Jurkat, Clone E6-1 (cell line): ENCODE measurements at regions not wholly inside any gene's neighbourhood (a gene's known extent, or its start where the extent isn't known, plus 50 kb on each side); places are given as distances from the start of the nearest gene placed in this dataset.

Experiments used
- DNase-seq: peaks from one replicate; pipeline ENCODE4 v3.0.0-alpha.2; 2011; ENCODE audit warnings: low read depth, low spot score
- H3K4me3 ChIP-seq: 2 replicates; pipeline ENCODE4 v1.5.1; 2011; ENCODE audit warnings: mild to moderate bottlenecking, low read length, control low read depth, moderate library complexity

DNA sequence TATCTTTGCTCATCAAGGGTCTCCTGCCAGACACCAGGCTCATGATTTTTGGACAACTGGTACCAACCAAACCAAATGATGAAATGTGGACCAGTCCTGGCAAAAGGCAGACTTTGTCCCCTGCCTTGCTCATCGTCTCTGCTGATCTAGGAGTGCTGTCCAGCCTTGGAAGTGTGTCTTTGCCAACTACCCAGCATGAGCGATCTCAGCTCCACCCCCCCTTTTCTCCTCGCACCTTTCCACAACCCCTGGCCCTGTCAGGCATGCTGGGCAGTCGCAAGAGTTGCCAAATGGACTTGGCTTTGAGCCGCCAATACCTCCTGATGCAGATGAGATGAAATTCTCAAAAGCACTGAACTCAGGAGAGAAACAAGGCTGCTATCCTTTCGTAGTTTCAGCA lies 174.3 kb downstream of the KCNA5 start:
- no peak overlapping the region for H3K4me3 ChIP-seq
- no peak for DNase-seq

DNA sequence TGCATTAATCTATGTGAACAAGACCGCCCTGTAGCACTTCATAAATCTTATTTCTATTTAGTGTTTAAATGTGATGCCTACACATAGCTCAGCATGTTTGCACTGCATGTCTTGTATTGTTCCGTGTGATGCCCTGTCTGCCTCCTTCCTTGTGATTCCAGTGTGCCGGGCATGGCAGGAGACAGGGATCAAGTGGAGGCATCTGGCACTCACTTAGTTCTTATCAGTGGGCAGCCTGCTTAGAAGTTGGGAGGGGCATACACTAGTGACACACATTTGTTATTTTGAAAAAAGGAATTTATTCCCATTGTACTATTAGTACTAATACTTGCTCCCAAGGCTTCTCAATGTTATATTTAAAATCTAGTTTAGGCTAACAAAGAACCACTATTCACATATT lies 176.4 kb downstream of the KCNA5 start:
- DNase-seq, result no peak
- no peak overlapping the region for H3K4me3 ChIP-seq

GRCh38 chr12:5220835-5221234 lies 177.2 kb downstream of the KCNA5 start:
- DNase-seq, result peak; percentile 97
- no peak overlapping the region; the same call in 1 of the 2 replicates for H3K4me3 ChIP-seq

GRCh38 chr12:5222011-5222461 lies 178.4 kb downstream of the KCNA5 start:
- DNase-seq, result no peak

DNA sequence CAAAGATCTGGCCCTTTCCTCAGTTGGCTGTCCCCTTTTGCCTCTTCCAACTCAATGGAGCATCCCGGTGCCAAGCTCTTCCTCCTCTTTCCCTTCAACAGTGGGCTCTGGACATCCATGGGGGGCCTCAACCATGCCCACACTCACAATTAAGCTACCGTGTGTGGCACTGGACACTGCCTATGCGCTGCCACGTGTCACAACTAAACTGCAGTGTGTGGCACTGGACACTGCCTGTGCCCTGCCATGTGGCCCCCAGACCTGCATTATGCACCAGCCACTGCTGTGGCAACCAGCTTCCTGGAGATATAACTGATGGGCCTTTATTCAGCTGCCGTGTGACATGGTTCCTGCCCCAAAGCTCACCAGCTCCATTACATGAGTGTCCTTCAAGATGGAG lies 179.1 kb downstream of the KCNA5 start:
- DNase-seq, result no peak
- no peak overlapping the region for H3K4me3 ChIP-seq

More at GRCh38 chr12:5222011-5222461, 178.4 kb downstream of the KCNA5 start:
- H3K4me3 ChIP-seq, result no peak overlapping the region

DNA sequence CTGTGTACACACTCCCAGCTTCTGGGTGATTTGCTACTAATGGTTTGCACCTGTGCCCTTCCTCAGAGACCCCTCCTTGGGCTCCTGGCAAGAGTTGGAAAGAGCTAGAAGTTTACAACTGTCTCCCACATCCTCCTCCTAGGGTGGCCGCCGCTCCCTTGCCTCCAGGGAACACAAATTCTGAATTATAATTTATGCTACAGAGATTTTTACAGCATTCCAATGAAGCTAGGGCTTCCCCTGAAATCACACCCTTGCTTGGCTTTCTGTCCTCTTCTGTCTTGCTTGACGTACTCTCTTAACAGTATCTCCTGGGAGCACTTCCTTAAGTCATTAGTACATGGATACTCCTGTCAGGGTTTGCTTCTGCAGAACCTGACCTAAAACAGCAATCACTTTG lies 180.2 kb downstream of the KCNA5 start:
- DNase-seq, result no peak
- H3K4me3 ChIP-seq, result no peak overlapping the region

DNA sequence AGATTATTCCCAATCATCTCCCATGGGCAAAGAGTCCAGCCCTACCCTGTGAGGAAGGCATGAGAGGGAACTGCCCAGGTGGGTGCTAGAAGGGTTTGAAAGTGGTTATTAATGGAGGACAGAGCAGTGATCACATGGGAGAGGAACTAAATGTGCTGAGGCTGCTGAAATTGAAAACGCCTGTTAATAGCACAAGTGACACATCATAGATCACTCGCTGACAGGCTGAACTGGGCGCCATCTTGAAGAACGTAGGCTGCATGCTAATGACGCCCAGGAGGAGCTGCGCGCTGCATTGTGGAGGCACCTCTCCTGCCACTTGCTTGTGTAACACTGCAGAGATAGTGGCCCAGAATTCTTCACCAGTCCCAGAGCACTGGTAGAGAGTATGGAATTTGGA lies 182.9 kb downstream of the KCNA5 start:
- no peak overlapping the region for H3K4me3 ChIP-seq
- no peak for DNase-seq

GRCh38 chr12:5227708-5228373 lies 184.2 kb downstream of the KCNA5 start:
- no peak overlapping the region for H3K4me3 ChIP-seq
- DNase-seq, result no peak

- no peak overlapping the region for H3K4me3 ChIP-seq
- DNase-seq, result no peak
Measured at GRCh38 chr12:5230156-5230555, 186.5 kb downstream of the KCNA5 start.

DNA sequence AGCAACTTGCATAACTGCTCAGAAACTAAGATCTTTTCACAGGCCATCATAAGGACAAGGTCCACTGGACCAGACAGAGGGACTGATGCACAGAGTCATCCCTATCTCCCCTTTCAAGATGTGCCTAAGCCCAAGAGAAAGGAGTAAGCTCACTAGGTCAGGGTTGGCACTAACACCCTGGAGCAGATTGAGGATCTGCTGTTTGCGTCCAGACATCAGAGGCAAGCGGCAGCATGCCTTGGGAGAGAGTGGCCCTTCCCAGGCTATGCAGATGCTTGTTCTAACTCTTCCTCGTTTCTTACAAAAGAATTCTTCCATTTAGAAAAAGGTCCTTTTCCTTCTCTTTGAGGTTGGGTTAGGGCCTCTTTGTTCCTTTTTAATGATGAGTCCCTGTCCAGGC lies 187.2 kb downstream of the KCNA5 start:
- no peak overlapping the region for H3K4me3 ChIP-seq
- DNase-seq, result no peak

DNA sequence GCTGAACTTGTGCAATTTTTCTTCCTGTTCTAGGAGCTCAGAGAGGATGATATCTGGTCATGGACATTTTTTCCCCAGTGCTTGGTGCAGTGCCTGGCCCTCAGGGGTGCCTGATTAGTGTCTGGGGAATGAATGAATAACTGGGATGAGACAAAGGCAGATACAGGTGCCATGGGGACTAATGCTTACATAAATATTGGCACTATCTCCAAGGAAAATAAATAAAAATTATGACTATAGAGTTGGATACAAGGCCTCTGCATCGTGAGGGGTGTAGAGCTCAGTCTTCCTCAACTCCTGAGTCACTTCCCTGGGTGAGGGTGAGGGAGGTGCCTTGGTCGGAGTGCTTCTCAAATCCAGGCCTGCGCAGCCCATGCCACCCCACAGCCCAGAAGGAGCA lies 188.6 kb downstream of the KCNA5 start:
- no peak overlapping the region for H3K4me3 ChIP-seq
- no peak for DNase-seq

DNA sequence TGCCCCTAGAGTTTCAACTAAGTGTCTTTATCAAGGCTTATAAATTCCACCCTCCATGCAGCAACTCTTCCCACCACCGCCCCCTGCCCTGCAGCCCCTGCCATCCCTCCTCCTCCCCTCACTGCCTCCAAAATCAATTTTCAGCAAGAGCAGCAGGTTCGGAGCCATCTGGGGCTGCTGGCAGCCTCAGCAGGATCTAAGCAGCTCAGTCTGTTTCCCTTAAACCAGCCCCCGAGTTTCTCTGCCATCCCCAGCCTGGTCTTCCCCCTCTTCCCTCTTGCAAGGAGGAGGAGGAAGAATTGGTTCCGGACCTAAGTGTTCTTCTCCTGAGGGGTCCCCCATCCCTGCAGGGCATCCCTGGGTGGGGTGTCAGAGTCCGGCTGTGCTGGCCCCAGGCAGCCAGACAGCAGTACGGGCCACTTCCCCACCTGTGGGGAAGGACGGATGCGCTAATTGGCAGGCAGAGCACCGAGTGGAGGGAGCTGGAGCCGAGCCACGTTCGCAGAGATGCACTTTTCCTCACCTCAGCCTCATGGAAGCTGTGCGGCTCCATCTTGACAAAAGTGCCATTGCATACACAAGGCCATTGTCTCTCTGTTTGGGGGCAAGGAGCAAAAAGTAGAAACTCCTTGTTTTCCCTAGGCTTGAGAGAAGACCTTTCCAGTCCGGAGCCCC lies 189.3 kb downstream of the KCNA5 start:
- no peak for DNase-seq
- H3K4me3 ChIP-seq, result no peak overlapping the region

GRCh38 chr12:5236022-5236640 lies 192.5 kb downstream of the KCNA5 start:
- H3K4me3 ChIP-seq, result no peak overlapping the region
- DNase-seq, result no peak

- H3K4me3 ChIP-seq, result no peak overlapping the region
Measured at GRCh38 chr12:5242440-5242839, 189.5 kb upstream of the NTF3 start.

GRCh38 chr12:5243014-5243413 lies 188.9 kb upstream of the NTF3 start:
- no peak overlapping the region for H3K4me3 ChIP-seq
- DNase-seq, result no peak

More at GRCh38 chr12:5242440-5242839, 189.5 kb upstream of the NTF3 start:
- no peak for DNase-seq

- DNase-seq, result no peak
Measured at GRCh38 chr12:5244513-5244972, 187.4 kb upstream of the NTF3 start.

DNA sequence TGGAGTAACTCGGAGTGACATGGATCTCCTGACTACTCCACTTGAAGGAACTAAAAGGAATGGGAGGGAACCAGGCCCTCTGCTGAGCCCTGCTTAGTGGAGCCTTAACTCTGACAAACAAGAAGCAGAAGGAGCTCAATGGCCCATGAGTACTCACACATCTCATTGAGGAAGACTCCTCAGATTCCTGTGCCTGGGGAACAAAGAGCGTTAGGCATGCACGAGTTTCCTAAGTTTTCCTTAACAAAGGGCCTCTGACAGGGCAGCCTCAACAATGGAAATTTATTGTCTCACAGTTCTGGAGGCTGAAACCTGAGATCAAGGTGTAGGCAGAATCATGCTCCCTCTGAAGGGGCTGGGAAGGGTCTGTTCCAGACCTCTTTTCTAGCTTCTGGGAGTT lies 185.7 kb upstream of the NTF3 start:
- no peak for DNase-seq
- H3K4me3 ChIP-seq, result no peak overlapping the region

More at GRCh38 chr12:5244513-5244972, 187.4 kb upstream of the NTF3 start:
- no peak overlapping the region for H3K4me3 ChIP-seq

DNA sequence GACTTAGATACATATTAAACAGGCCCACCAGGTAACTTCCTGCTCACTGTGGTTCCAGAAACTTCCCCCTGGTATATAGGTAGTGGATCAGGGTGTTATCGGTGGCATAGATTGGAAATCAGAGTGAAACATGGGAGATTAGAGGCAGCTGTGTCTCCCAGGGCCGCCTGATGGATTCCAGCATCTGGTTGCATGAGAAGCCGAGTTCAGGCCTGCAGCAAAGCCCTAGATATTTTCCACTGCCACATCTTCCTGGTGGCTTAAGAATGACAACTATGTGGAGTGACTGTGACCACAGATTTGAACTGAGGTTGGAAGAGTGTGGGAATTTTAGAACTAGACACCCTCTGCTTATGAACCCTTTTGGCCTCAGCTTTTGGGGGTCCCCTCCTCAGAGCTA lies 184.8 kb upstream of the NTF3 start:
- no peak for DNase-seq
- H3K4me3 ChIP-seq, result no peak overlapping the region

DNA sequence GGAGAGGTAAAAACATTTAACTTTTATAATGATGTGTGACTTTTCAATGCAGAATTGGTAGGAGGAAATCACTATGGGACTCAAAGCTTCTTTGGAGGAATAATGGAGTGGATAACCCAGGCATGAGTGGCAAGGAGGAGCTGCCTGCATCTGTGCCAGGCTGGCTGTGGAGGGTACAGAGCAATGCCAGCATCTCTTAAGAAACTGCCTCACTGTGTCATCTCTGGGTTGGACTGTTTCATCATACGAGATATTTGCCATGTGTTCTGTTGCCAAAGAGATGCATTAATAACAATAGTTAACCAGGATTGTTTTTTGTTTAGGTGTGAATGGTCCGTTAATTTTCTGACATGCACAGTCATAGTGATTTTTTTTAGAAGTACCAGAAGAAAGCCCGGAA lies 183.7 kb upstream of the NTF3 start:
- DNase-seq, result no peak
- H3K4me3 ChIP-seq, result no peak overlapping the region

- no peak for DNase-seq
- H3K4me3 ChIP-seq, result no peak overlapping the region
Measured at GRCh38 chr12:5248999-5249526, 182.8 kb upstream of the NTF3 start.
